ENCODE measurements at regions not wholly inside any gene's neighbourhood (a gene's known extent, or its start where the extent isn't known, plus 50 kb on each side); places are given as distances from the start of the nearest gene placed in this dataset.
"Not testable (repeated sequence)": the region's sequence is repeated elsewhere in the genome, so short reads cannot be mapped to it uniquely, and the experiment has no call there.

- not testable (repeated sequence) for TF ChIP-seq CTCF (IDR thresholded peaks at IDR 0.05); ZFX (IDR thresholded peaks at IDR 0.05; ENCODE audit: borderline replicate concordance)
Measured at GRCh38 chr11:95410707-95411106, 179.7 kb upstream of the SESN3 start.
